SK-N-SH (cell line): ENCODE measurements at regions not wholly inside any gene's neighbourhood (a gene's known extent, or its start where the extent isn't known, plus 50 kb on each side); places are given as distances from the start of the nearest gene placed in this dataset.

ENCODE experiments used
- CTCF ChIA-PET: fragments of 300-600, 350-600 bp; formaldehyde crosslinking; extraction: SDS; loops from one replicate; lab custom pipeline; 2021; lab: Yijun Ruan, JAX
- POLR2A ChIA-PET: fragments of 350-600 bp; sonication (Branson Sonifier 250); formaldehyde crosslinking; extraction: SDS; loops from one replicate; lab custom pipeline; 2020; ENCODE audit warnings: antibody characterized with exemption, inconsistent platforms; lab: Yijun Ruan, JAX
- DNase-seq: peaks from one replicate; pipeline ENCODE4 v3.0.0; 2012
- H2AFZ ChIP-seq: fragments of 200-600 bp; sonication (generic); 2 replicates; pipeline ENCODE4 v1.8.1; 2016; ENCODE audit warnings: antibody characterized with exemption, mild to moderate bottlenecking, low read depth
- H3F3A ChIP-seq: fragments of 200-600 bp; sonication (generic); replicated peaks from 2 replicates; pipeline ENCODE3; 2016; ENCODE audit warnings: antibody characterized with exemption, mild to moderate bottlenecking; ENCODE audit not compliant: insufficient read depth
- H3K27ac ChIP-seq, 2 experiments: fragments of 200-500 bp in 1 of 2; fragments of 200-600 bp in 1 of 2; sonication (Bioruptor generic) in 1 of 2; sonication (generic), shearing (Covaris generic) in 1 of 2; 2 replicates each; pipeline versions ENCODE4 v1.5.1 to v1.6.1; 2014 to 2016; ENCODE audit warnings: low read depth in 2 of 2, inconsistent platforms in 1 of 2, low read length in 1 of 2, mild to moderate bottlenecking in 1 of 2, mixed read lengths in 1 of 2
- H3K27me3 ChIP-seq: fragments of 200-600 bp; sonication (generic), shearing (Covaris generic); 2 replicates; pipeline ENCODE4 v1.6.1; 2016; ENCODE audit warnings: mixed run types; ENCODE audit not compliant: insufficient read depth
- H3K36me3 ChIP-seq, 2 experiments: fragments of 200-500 bp in 1 of 2; fragments of 200-600 bp in 1 of 2; sonication (Bioruptor generic) in 1 of 2; sonication (generic) in 1 of 2; replicated peaks in 1 of 2; 2 replicates each; pipeline versions ENCODE3 to v1.5.1; 2014 to 2016; ENCODE audit warnings: low read length in 1 of 2, mild to moderate bottlenecking in 1 of 2; ENCODE audit not compliant: insufficient read depth in 2 of 2, control insufficient read depth in 1 of 2
- H3K4me1 ChIP-seq, 2 experiments: fragments of 200-500 bp in 1 of 2; fragments of 200-600 bp in 1 of 2; sonication (Bioruptor generic) in 1 of 2; sonication (generic), shearing (Covaris generic) in 1 of 2; 2 replicates each; pipeline versions ENCODE4 v1.5.1 to v1.6.1; 2014 to 2016; ENCODE audit warnings: low read depth in 1 of 2, low read length in 1 of 2, mixed run types in 1 of 2; ENCODE audit not compliant: insufficient read depth in 2 of 2, control insufficient read depth in 1 of 2
- H3K4me2 ChIP-seq: fragments of 200-600 bp; sonication (generic), shearing (Covaris generic); 2 replicates; pipeline ENCODE4 v1.6.1; 2017; ENCODE audit warnings: mixed run types
- H3K4me3 ChIP-seq, 2 experiments: fragments of 200-500 bp in 1 of 2; fragments of 200-600 bp in 1 of 2; sonication (Bioruptor generic) in 1 of 2; sonication (generic), shearing (Covaris generic) in 1 of 2; 2 replicates each; pipeline versions ENCODE4 v1.5.1 to v1.8.1; 2014 to 2016; ENCODE audit warnings: low read depth in 2 of 2, inconsistent platforms in 1 of 2, low read length in 1 of 2, mild to moderate bottlenecking in 1 of 2, mixed read lengths in 1 of 2, moderate library complexity in 1 of 2
- H3K79me2 ChIP-seq: fragments of 200-600 bp; sonication (generic); 2 replicates; pipeline ENCODE4 v1.8.1; 2017; ENCODE audit warnings: mild to moderate bottlenecking; ENCODE audit not compliant: insufficient read depth
- H3K9ac ChIP-seq: fragments of 200-600 bp; sonication (generic); 2 replicates; pipeline ENCODE4 v1.6.1; 2017; ENCODE audit warnings: mixed run types
- H3K9me2 ChIP-seq: fragments of 200-600 bp; sonication (generic); 2 replicates; pipeline ENCODE4 v1.6.1; 2017; ENCODE audit warnings: mixed run types
- H3K9me3 ChIP-seq: fragments of 200-600 bp; sonication (generic); 2 replicates; pipeline ENCODE4 v1.6.1; 2017; ENCODE audit warnings: mixed run types, mild to moderate bottlenecking, moderate library complexity
- H4K20me1 ChIP-seq: fragments of 200-600 bp; sonication (generic); 2 replicates; pipeline ENCODE4 v1.6.1; 2017; ENCODE audit warnings: mild to moderate bottlenecking, mixed run types; ENCODE audit not compliant: insufficient read depth
- CHD2 ChIP-seq: fragments of 150-350 bp; IDR thresholded peaks from 2 replicates; pipeline ENCODE4 v1.6.1; 2018; ENCODE audit warnings: low read length; ENCODE audit not compliant: partially characterized antibody
- EP300 ChIP-seq, 2 experiments: IDR thresholded peaks; 2 replicates each; pipeline versions ENCODE4 v1.4.0 to v1.6.1; 2012; ENCODE audit warnings: borderline replicate concordance in 1 of 2, low read depth in 1 of 2, low read length in 1 of 2
- FOSL2 ChIP-seq: IDR thresholded peaks from 2 replicates; pipeline ENCODE4 v1.4.0; 2012; ENCODE audit warnings: low read depth, mild to moderate bottlenecking, moderate library complexity, borderline replicate concordance
- FOXJ3 ChIP-seq: sonication (generic); formaldehyde crosslinking; IDR thresholded peaks from 2 replicates; pipeline ENCODE4 v1.5.1; 2020; ENCODE audit warnings: mild to moderate bottlenecking, missing genetic modification reagents
- GABPA ChIP-seq: IDR thresholded peaks from 2 replicates; pipeline ENCODE4 v1.4.0; 2012; ENCODE audit warnings: low read depth, mild to moderate bottlenecking
- IRF3 ChIP-seq: fragments of 150-350 bp; IDR thresholded peaks from 2 replicates; pipeline ENCODE4 v1.6.1; 2016; ENCODE audit warnings: mild to moderate bottlenecking, low read depth, low read length
- JUND ChIP-seq: IDR thresholded peaks from 2 replicates; pipeline ENCODE4 v1.4.0; 2012
- MAX ChIP-seq: IDR thresholded peaks from 2 replicates; pipeline ENCODE4 v1.4.0; 2012; ENCODE audit warnings: low read depth
- MEF2A ChIP-seq: IDR thresholded peaks from 2 replicates; pipeline ENCODE4 v1.4.0; 2012; ENCODE audit warnings: low read depth, borderline replicate concordance
- MXI1 ChIP-seq: IDR thresholded peaks from 2 replicates; pipeline ENCODE4 v1.6.1; 2012; ENCODE audit warnings: mild to moderate bottlenecking, low read depth, low read length, improper control_type of control experiment
- NFIC ChIP-seq: IDR thresholded peaks from 2 replicates; pipeline ENCODE4 v1.4.0; 2012; ENCODE audit warnings: borderline replicate concordance
- PBX3 ChIP-seq: IDR thresholded peaks from 2 replicates; pipeline ENCODE4; 2012
- POLR2AphosphoS5 ChIP-seq: IDR thresholded peaks from 2 replicates; pipeline ENCODE4 v1.6.1; 2012; ENCODE audit warnings: low read depth, low read length
- RAD21 ChIP-seq: IDR thresholded peaks from 2 replicates; pipeline ENCODE4 v1.6.1; 2012; ENCODE audit warnings: mild to moderate bottlenecking, low read length
- RCOR1 ChIP-seq: fragments of 150-350 bp; IDR thresholded peaks from 2 replicates; pipeline ENCODE4 v1.6.1; 2017; ENCODE audit warnings: antibody characterized with exemption, low read length
- RFX5 ChIP-seq: IDR thresholded peaks from 2 replicates; pipeline ENCODE4 v1.6.1; 2012; ENCODE audit warnings: mild to moderate bottlenecking, improper control_type of control experiment, low read length
- RXRA ChIP-seq: IDR thresholded peaks from 2 replicates; pipeline ENCODE4 v1.4.0; 2012; ENCODE audit warnings: low read depth, mild to moderate bottlenecking, borderline replicate concordance
- SIN3A ChIP-seq: IDR thresholded peaks from 2 replicates; pipeline ENCODE4 v1.6.1; 2012; ENCODE audit warnings: low read depth, mild to moderate bottlenecking, low read length, moderate library complexity, borderline replicate concordance
- SMC3 ChIP-seq: IDR thresholded peaks from 2 replicates; pipeline ENCODE4 v1.6.1; 2012; ENCODE audit warnings: low read depth, low read length, improper control_type of control experiment
- TCF12 ChIP-seq: IDR thresholded peaks from 2 replicates; pipeline ENCODE4 v1.4.0; 2012
- TEAD4 ChIP-seq: IDR thresholded peaks from 2 replicates; pipeline ENCODE4 v1.4.0; 2012; ENCODE audit warnings: mild to moderate bottlenecking, borderline replicate concordance; ENCODE audit not compliant: insufficient read depth
- USF1 ChIP-seq: IDR thresholded peaks from 2 replicates; pipeline ENCODE4 v1.4.0; 2012; ENCODE audit warnings: low read depth, borderline replicate concordance
- YY1 ChIP-seq: IDR thresholded peaks from 2 replicates; pipeline ENCODE4 v1.4.0; 2012; ENCODE audit warnings: low read depth, mild to moderate bottlenecking
- ZBTB33 ChIP-seq: IDR thresholded peaks from 2 replicates; pipeline ENCODE4 v1.4.0; 2012; ENCODE audit warnings: low read depth, borderline replicate concordance
- WGBS: methylation state at CpG from one replicate; pipeline ENCODE4 v1.1.6; 2017; ENCODE audit warnings: low lambda C conversion rate; 5-methylcytosine and 5-hydroxymethylcytosine counted together

GRCh38 chr6:110528101-110528929 lies 51.9 kb upstream of the SLC22A16 start (continued):
- TF ChIP-seq USF1 (no peak), POLR2AphosphoS5 (peak; percentile 54; the same call in 1 of the 2 replicates), RCOR1 (no peak), GABPA (no peak), EP300 (IDR thresholded peaks at IDR 0.05; ENCODE audit: borderline replicate concordance in 1 of 2, low read depth in 1 of 2, low read length in 1 of 2) (peak; percentile 8 to 90; a peak in 3 of 4 replicates), FOSL2 (peak; percentile 71; the same call in 1 of the 2 replicates), SMC3 (peak; percentile 75), SIN3A (no peak), FOXJ3 (CRISPR knock-in tag) (no peak), CHD2 (no peak), MXI1 (no peak), NFIC (peak; percentile 35; the same call in 1 of the 2 replicates), MEF2A (peak; percentile 57; the same call in 1 of the 2 replicates), IRF3 (no peak)
- TF ChIP-seq, all 33 proteins: peak for 15

GRCh38 chr6:110527516-110527915 lies 51.1 kb upstream of the SLC22A16 start:
- DNase-seq: no peak
- Histone ChIP-seq H3K27ac (peak overlapping the region in 1 of 2 experiments; percentile 91; a peak in 2 of 4 replicates), H3K9ac (peak overlapping the region; percentile 18; the same call in 1 of the 2 replicates), H3K4me1 (peaks cover 0 to 18% of the 10 kb centered on the region in 2 experiments; a peak in 2 of 4 replicates), H3F3A (peaks cover 27% of the 10 kb centered on the region), H3K36me3 (peaks cover 0 to 4% of the 10 kb centered on the region in 2 experiments), H3K4me2 (no peak overlapping the region), H2AFZ (peak overlapping the region; percentile 89; the same call in 1 of the 2 replicates), H3K9me3 (no peaks in the 10 kb centered on the region), H3K9me2 (no peaks in the 10 kb centered on the region), H4K20me1 (no peaks in the 10 kb centered on the region), H3K27me3 (no peaks in the 10 kb centered on the region), H3K4me3 (no peak overlapping the region), H3K79me2 (no peaks in the 10 kb centered on the region)
- 90% methylated on average over 4 of the region's 4 CpGs for WGBS
- ChIA-PET POLR2A (interaction anchor here (1.0 kb wide), 1 partner anchor 431 kb away, joined by 6 read pairs; the partner anchor contains the start of gene GTF3C6), CTCF (interaction anchor here (0.7 to 3.6 kb wide), 13 partner anchors 9 to 491 kb away, joined by 3 to 72 read pairs (median 5); no protein-coding TSS in a partner anchor)
- no peak for TF ChIP-seq CHD2
- TF ChIP-seq POLR2AphosphoS5: no peak
- TF ChIP-seq SMC3: no peak
- TF ChIP-seq YY1: no peak
- TF ChIP-seq FOSL2: no peak
- no peak for TF ChIP-seq PBX3
- TF ChIP-seq MXI1: no peak
- TF ChIP-seq MAX: no peak
- TF ChIP-seq ZBTB33: no peak
- TF ChIP-seq RXRA: no peak
- no peak for TF ChIP-seq RFX5
- TF ChIP-seq GABPA: no peak
- no peak for TF ChIP-seq RAD21
- no peak for TF ChIP-seq TCF12
- no peak for TF ChIP-seq TEAD4
- no peak for TF ChIP-seq JUND
- TF ChIP-seq FOXJ3 (CRISPR knock-in tag): no peak
